ENCODE measurements at regions not wholly inside any gene's neighbourhood (a gene's known extent, or its start where the extent isn't known, plus 50 kb on each side); places are given as distances from the start of the nearest gene placed in this dataset.

- TF ChIP-seq ARNT (IDR thresholded peaks at IDR 0.05) = no peak
- no peak for TF ChIP-seq BHLHE40 (IDR thresholded peaks at IDR 0.05; ENCODE audit: borderline replicate concordance)
- no peak for TF ChIP-seq SUZ12 (IDR thresholded peaks at IDR 0.05)
- TF ChIP-seq ZNF384 (IDR thresholded peaks at IDR 0.05) = no peak
- TF ChIP-seq FOXK2 (IDR thresholded peaks at IDR 0.05) = no peak
- TF ChIP-seq L3MBTL2 (conservative IDR thresholded peaks at IDR 0.05) = no peak
- TF ChIP-seq SP1 (IDR thresholded peaks at IDR 0.05) = no peak
- TF ChIP-seq FOXA1 (IDR thresholded peaks at IDR 0.05) = no peak
- TF ChIP-seq CTBP1 (IDR thresholded peaks at IDR 0.05; ENCODE audit: borderline replicate concordance) = no peak
- TF ChIP-seq ELF4 (IDR thresholded peaks at IDR 0.05) = no peak
- no peak for TF ChIP-seq FOXM1 (IDR thresholded peaks at IDR 0.05; ENCODE audit: borderline replicate concordance)
- no peak for TF ChIP-seq HDGF (IDR thresholded peaks at IDR 0.05; ENCODE audit: borderline replicate concordance)
- no peak for TF ChIP-seq TARDBP (IDR thresholded peaks at IDR 0.05)
- no peak for TF ChIP-seq LEF1 (IDR thresholded peaks at IDR 0.05; ENCODE audit: borderline replicate concordance)
Measured at GRCh38 chr2:106037262-106037661, 156.8 kb downstream of the UXS1 start.

Measured in HEK293T (cell line).